GM10248 (cell line): ENCODE measurements at regions not wholly inside any gene's neighbourhood (a gene's known extent, or its start where the extent isn't known, plus 50 kb on each side); places are given as distances from the start of the nearest gene placed in this dataset.

Source experiments
- CTCF ChIA-PET: fragments of 300-600 bp; sonication (Branson Sonifier 250); formaldehyde crosslinking; extraction: SDS; loops from one replicate; lab custom pipeline; 2021; ENCODE audit warnings: antibody characterized with exemption; lab: Yijun Ruan, JAX
- POLR2A ChIA-PET: fragments of 350-650 bp; sonication (Branson Sonifier 250); formaldehyde crosslinking; extraction: SDS; loops from one replicate; lab custom pipeline; 2020; ENCODE audit warnings: antibody characterized with exemption; lab: Yijun Ruan, JAX
- DNase-seq: peaks from one replicate; pipeline ENCODE4 v3.0.0; 2012; ENCODE audit errors: extremely low spot score
- TF ChIP-seq, protein P1 (sequence below): IDR thresholded peaks from 2 replicates; pipeline ENCODE4 v1.5.1; 2012; ENCODE audit warnings: mild to moderate bottlenecking, low read depth; ENCODE audit errors: extremely low read depth, missing control alignments, control extremely low read depth

DNA sequence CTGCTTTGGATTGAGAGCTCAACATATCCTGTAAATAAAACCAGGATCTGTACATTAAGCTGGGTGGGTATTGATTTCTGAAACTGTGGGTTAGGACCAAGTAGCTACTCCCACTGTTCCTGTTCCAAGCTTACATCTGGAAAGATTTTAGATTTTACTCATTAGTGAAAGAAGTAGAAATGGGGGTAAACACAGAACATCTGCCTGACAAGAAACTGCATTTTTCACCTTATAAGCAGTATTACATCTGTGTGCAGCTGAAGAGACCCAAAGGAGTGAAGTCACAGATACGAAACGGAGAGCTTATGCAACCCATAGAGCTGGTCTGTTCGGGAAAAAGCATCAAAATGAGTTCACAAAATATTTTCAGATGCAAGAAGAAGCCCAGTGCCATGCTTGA lies 235.2 kb downstream of the SLITRK5 start:
- no peak for DNase-seq
- ChIA-PET POLR2A (no interaction called here), CTCF (interaction anchor here (1.3 to 1.6 kb wide), 2 partner anchors 14 to 17 kb away, joined by 3 to 4 read pairs; no protein-coding TSS in a partner anchor)
- TF ChIP-seq, protein P1, sequence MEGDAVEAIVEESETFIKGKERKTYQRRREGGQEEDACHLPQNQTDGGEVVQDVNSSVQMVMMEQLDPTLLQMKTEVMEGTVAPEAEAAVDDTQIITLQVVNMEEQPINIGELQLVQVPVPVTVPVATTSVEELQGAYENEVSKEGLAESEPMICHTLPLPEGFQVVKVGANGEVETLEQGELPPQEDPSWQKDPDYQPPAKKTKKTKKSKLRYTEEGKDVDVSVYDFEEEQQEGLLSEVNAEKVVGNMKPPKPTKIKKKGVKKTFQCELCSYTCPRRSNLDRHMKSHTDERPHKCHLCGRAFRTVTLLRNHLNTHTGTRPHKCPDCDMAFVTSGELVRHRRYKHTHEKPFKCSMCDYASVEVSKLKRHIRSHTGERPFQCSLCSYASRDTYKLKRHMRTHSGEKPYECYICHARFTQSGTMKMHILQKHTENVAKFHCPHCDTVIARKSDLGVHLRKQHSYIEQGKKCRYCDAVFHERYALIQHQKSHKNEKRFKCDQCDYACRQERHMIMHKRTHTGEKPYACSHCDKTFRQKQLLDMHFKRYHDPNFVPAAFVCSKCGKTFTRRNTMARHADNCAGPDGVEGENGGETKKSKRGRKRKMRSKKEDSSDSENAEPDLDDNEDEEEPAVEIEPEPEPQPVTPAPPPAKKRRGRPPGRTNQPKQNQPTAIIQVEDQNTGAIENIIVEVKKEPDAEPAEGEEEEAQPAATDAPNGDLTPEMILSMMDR, result no peak

DNA sequence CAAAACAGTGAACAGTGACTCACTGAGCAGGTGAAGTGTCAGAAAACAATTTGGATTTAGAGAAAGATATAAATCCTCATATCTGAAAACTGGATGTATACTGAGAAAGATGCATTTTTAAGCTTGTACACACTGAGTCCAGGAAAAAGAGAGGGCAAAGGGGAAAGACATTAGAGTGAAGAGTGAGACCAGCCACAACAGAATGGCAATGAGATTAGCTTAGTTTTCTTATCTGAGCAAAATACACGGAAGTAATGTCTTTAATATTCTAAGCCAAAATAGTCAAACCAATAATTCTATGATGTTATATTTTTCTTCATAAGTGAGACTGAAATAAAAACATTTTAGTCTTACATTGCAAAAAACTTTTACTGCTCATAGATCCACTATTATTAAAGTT lies 236.0 kb downstream of the SLITRK5 start:
- no peak for DNase-seq
- ChIA-PET POLR2A (no interaction called here), CTCF (interaction anchor here (1.6 kb wide), 1 partner anchor 15 kb away, joined by 4 read pairs; no protein-coding TSS in a partner anchor)
- TF ChIP-seq, protein P1, result no peak

DNA sequence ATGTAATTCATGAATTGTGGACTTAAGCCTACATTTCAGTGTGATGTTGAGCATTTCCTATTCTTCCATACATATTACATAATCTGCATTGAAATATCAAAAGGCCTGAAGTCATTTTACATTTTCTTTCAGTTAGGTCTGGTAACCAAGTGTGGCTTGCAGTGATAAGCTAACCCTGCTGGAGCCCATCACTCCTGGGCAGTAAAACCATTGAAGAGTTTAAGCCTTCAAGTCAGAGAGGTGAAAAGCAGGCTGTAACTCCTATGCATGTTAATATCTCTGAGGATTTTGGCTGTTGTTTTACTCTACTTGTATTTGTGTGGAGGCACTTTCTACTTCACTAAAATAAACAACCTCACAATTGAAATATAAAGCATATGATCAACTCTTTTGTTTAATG lies 248.8 kb downstream of the SLITRK5 start:
- CTCF ChIA-PET, result no interaction called here
- POLR2A ChIA-PET, result no interaction called here
- TF ChIP-seq, protein P1, result no peak
- no peak for DNase-seq

DNA sequence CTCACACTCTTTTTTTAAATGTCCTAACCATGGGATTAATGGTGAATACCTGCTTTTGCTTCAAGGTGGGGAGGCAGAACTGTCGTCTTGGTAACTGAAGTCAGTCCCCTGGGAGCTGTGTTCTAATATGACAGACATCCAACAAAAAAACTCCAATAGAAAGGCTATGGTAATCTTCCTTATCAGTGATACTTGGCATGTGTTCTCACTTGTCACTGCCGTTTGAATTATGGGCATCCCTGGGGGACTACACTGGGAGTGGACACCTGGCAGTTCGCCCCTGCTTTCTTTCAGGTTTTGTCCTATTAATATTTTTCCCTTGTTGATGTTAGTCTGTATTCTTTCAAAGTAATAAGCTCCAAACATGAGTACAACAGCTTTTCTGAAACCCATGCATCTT lies 252.6 kb downstream of the SLITRK5 start:
- ChIA-PET CTCF (interaction anchor here (1.3 kb wide), 1 partner anchor 18 kb away, joined by 3 read pairs; no protein-coding TSS in a partner anchor), POLR2A (no interaction called here)

DNA sequence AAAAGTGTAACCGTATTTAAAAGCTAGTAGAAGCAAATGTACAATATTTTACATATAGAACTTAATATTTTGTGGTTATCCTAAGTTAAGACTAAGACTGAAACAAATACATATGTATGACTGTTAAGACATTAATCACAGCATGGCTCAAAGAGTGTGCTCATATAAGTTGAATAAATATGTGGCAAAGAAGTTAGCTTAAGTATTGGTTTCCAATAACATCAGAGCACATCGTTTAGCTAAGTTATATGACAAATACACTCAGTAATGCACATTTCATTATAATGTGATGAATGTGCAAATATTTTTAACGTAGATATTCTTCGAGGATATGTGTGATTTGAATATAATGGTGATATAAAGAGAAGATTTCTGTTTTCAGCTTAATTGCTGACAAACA lies 253.8 kb downstream of the SLITRK5 start:
- DNase-seq, result no peak
- POLR2A ChIA-PET, result no interaction called here
- TF ChIP-seq, protein P1, result no peak
- CTCF ChIA-PET, result no interaction called here

More for the DNA sequence above, 252.6 kb downstream of the SLITRK5 start:
- no peak for DNase-seq
- TF ChIP-seq, protein P1, result no peak

DNA sequence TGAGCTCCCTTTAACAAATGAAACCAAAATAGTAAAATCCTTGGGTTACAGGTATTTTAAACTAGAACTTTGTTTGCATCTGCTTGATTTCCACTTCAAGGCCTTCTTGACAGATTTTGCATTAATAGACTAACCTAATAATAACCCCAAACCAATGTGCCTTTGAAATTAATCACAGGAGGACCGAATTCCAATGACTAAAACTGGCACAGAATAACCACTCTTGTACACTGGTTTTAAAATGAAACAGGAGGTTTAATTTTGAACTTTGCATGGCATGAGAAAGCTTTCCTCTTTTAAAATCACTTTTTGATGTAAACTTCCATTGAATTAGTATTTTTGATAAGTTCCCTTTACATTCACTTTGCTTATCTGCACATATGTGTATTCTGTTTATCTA lies 269.6 kb downstream of the SLITRK5 start:
- POLR2A ChIA-PET, result no interaction called here
- TF ChIP-seq, protein P1, result no peak
- CTCF ChIA-PET, result no interaction called here
- DNase-seq, result no peak
